Stimulated activated CD4-positive, alpha-beta T cell treated with anti-CD3 and anti-CD28 coated beads, TNF-alpha, amount 100 ng/mL, for 48 hours (primary cell): ENCODE measurements at regions not wholly inside any gene's neighbourhood (a gene's known extent, or its start where the extent isn't known, plus 50 kb on each side); places are given as distances from the start of the nearest gene placed in this dataset.

Source experiments
- DNase-seq, 3 donors: peaks; one replicate each; pipeline ENCODE4 v3.0.0-alpha.2; 2020; ENCODE audit warnings: low read depth in 3 of 3

GRCh38 chrX:10079231-10079630, 77.5 kb upstream of the CLCN4 start:
- DNase-seq: no peak

- no peak for DNase-seq
These were observed 73.0 kb upstream of the CLCN4 start for GRCh38 chrX:10083809-10084208.

GRCh38 chrX:10085223-10085622, 71.6 kb upstream of the CLCN4 start:
- no peak for DNase-seq

- no peak for DNase-seq
These were observed 70.1 kb upstream of the CLCN4 start for GRCh38 chrX:10086676-10087075.

GRCh38 chrX:10087391-10087790, 69.4 kb upstream of the CLCN4 start:
- DNase-seq: no peak

- DNase-seq: no peak
These were observed 67.4 kb upstream of the CLCN4 start for GRCh38 chrX:10089378-10089795.

GRCh38 chrX:10090319-10090718, 66.5 kb upstream of the CLCN4 start:
- no peak for DNase-seq

GRCh38 chrX:10095246-10095645, 61.5 kb upstream of the CLCN4 start:
- DNase-seq: no peak

- DNase-seq: no peak
These were observed 60.9 kb upstream of the CLCN4 start for GRCh38 chrX:10095698-10096432.

GRCh38 chrX:10098270-10098713, 58.5 kb upstream of the CLCN4 start:
- DNase-seq: peak in 1 of 3 donors; percentile 39

GRCh38 chrX:10099411-10099810, 57.4 kb upstream of the CLCN4 start:
- no peak for DNase-seq

GRCh38 chrX:10101269-10101668, 55.5 kb upstream of the CLCN4 start:
- DNase-seq: no peak

GRCh38 chrX:10102046-10102704, 54.6 kb upstream of the CLCN4 start:
- no peak for DNase-seq

- DNase-seq: no peak
These were observed 53.8 kb upstream of the CLCN4 start for GRCh38 chrX:10103023-10103422.

- no peak for DNase-seq
These were observed 51.7 kb upstream of the CLCN4 start for GRCh38 chrX:10104958-10105658.

GRCh38 chrX:10106806-10107205, 50.0 kb upstream of the CLCN4 start:
- DNase-seq: peak in 1 of 3 donors; percentile 21
